Hepatocyte (in vitro differentiated cells): ENCODE measurements at regions not wholly inside any gene's neighbourhood (a gene's known extent, or its start where the extent isn't known, plus 50 kb on each side); places are given as distances from the start of the nearest gene placed in this dataset.

Source experiments
- CTCF ChIP-seq: fragments of 200-600 bp; sonication (generic); IDR thresholded peaks from 2 replicates; pipeline ENCODE4 v1.5.1; 2016; ENCODE audit warnings: antibody characterized with exemption, mild to moderate bottlenecking; ENCODE audit not compliant: poor library complexity
- EZH2 ChIP-seq: fragments of 200-600 bp; sonication (generic); IDR thresholded peaks from 2 replicates; pipeline ENCODE4 v1.6.1; 2016; ENCODE audit warnings: antibody characterized with exemption, mild to moderate bottlenecking, borderline replicate concordance
- EZH2phosphoT487 ChIP-seq: fragments of 200-600 bp; sonication (generic); IDR thresholded peaks from one replicate; pipeline ENCODE4 v1.6.1; 2018; ENCODE audit warnings: antibody characterized with exemption, mild to moderate bottlenecking, low read depth, moderate library complexity; ENCODE audit not compliant: unreplicated experiment, severe bottlenecking

- no peak for TF ChIP-seq EZH2
- no peak for TF ChIP-seq CTCF
- no peak for TF ChIP-seq EZH2phosphoT487
These were observed 111.0 kb downstream of the GYPC start for GRCh38 chr2:126766969-126767296.
